IMR-90 (cell line): ENCODE measurements at regions not wholly inside any gene's neighbourhood (a gene's known extent, or its start where the extent isn't known, plus 50 kb on each side); places are given as distances from the start of the nearest gene placed in this dataset.

ENCODE experiments used
- CTCF ChIP-seq: conservative IDR thresholded peaks from 2 replicates; pipeline ENCODE4 v1.5.1; 2012; ENCODE audit warnings: mild to moderate bottlenecking, low read depth, low read length, improper control_type of control experiment
- RFX5 ChIP-seq: IDR thresholded peaks from 2 replicates; pipeline ENCODE4 v1.8.0; 2012; ENCODE audit warnings: low read depth, mild to moderate bottlenecking, low read length, moderate library complexity

DNA sequence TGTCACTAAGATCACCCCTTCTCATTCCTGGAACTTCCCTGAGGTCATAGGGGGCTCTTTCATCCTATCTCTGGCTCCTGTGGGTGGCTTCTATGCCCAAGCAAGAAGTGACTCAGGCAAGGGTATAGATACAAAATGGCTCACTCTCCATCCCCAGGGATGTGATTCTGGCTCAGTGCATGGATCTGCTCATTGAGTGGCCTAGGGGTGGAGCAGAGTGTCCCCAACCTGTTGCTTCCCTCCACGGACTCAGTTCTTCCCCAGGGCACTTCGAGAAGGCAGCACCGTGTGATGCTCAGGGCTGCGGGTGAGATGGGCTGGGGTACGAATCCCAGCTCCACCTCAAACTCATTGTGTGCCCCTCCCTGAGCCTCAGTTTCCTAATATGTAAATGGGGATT, 136.4 kb downstream of the PTPRS start:
- TF ChIP-seq RFX5 (no peak), CTCF (no peak)
